A549 (cell line): ENCODE measurements at regions not wholly inside any gene's neighbourhood (a gene's known extent, or its start where the extent isn't known, plus 50 kb on each side); places are given as distances from the start of the nearest gene placed in this dataset.

ENCODE experiments used
- CTCF ChIP-seq: fragments of >200 bp; sonication (Bioruptor Twin); formaldehyde crosslinking; IDR thresholded peaks from 3 replicates; pipeline ENCODE4 v1.5.1; 2016
- EHF ChIP-seq: fragments of 250-450 bp; sonication (Bioruptor Pico); IDR thresholded peaks from 2 replicates; pipeline ENCODE4 v1.5.0; 2020; ENCODE audit warnings: mild to moderate bottlenecking
- EP300 ChIP-seq, 2 experiments: fragments of >200 bp; sonication (Bioruptor Twin); formaldehyde crosslinking; IDR thresholded peaks; 2 replicates in 1 of 2; 3 replicates in 1 of 2; pipeline ENCODE4 v1.6.1; 2016 to 2017
- POLR2A ChIP-seq: IDR thresholded peaks from 2 replicates; pipeline ENCODE4 v1.6.1; 2012; ENCODE audit warnings: mild to moderate bottlenecking, low read length
- RAD21 ChIP-seq, 2 experiments: fragments of >200 bp in 1 of 2; sonication (Bioruptor Twin) in 1 of 2; formaldehyde crosslinking in 1 of 2; IDR thresholded peaks in 1 of 2; conservative IDR thresholded peaks in 1 of 2; 2 replicates in 1 of 2; 3 replicates in 1 of 2; pipeline ENCODE4 v1.6.1; 2012 to 2018; ENCODE audit warnings: inconsistent platforms in 1 of 2
- SMC3 ChIP-seq: fragments of >200 bp; sonication (Bioruptor Twin); formaldehyde crosslinking; IDR thresholded peaks from 3 replicates; pipeline ENCODE4 v1.6.1; 2018; ENCODE audit warnings: inconsistent platforms
- ZFP36 ChIP-seq: fragments of 450-650 bp; IDR thresholded peaks from 2 replicates; pipeline ENCODE4 v1.6.1; 2014; ENCODE audit warnings: borderline replicate concordance; ENCODE audit not compliant: partially characterized antibody
- TF ChIP-seq, protein P1 (sequence below): fragments of 200-600 bp; sonication (generic); IDR thresholded peaks from 2 replicates; pipeline ENCODE4 v1.6.1; 2016; ENCODE audit warnings: antibody characterized with exemption, mild to moderate bottlenecking, moderate library complexity

GRCh38 chr13:76029706-76030105, 393.6 kb downstream of the LMO7 start:
- no peak for TF ChIP-seq POLR2A
- no peak for TF ChIP-seq EP300 (IDR thresholded peaks at IDR 0.05)
- TF ChIP-seq ZFP36: no peak
- TF ChIP-seq, protein P1, sequence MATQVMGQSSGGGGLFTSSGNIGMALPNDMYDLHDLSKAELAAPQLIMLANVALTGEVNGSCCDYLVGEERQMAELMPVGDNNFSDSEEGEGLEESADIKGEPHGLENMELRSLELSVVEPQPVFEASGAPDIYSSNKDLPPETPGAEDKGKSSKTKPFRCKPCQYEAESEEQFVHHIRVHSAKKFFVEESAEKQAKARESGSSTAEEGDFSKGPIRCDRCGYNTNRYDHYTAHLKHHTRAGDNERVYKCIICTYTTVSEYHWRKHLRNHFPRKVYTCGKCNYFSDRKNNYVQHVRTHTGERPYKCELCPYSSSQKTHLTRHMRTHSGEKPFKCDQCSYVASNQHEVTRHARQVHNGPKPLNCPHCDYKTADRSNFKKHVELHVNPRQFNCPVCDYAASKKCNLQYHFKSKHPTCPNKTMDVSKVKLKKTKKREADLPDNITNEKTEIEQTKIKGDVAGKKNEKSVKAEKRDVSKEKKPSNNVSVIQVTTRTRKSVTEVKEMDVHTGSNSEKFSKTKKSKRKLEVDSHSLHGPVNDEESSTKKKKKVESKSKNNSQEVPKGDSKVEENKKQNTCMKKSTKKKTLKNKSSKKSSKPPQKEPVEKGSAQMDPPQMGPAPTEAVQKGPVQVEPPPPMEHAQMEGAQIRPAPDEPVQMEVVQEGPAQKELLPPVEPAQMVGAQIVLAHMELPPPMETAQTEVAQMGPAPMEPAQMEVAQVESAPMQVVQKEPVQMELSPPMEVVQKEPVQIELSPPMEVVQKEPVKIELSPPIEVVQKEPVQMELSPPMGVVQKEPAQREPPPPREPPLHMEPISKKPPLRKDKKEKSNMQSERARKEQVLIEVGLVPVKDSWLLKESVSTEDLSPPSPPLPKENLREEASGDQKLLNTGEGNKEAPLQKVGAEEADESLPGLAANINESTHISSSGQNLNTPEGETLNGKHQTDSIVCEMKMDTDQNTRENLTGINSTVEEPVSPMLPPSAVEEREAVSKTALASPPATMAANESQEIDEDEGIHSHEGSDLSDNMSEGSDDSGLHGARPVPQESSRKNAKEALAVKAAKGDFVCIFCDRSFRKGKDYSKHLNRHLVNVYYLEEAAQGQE: no peak
- TF ChIP-seq SMC3: no peak
- no peak for TF ChIP-seq CTCF
- TF ChIP-seq EHF (CRISPR knock-in tag): no peak
- no peak for TF ChIP-seq RAD21 (conservative IDR thresholded peaks at IDR 0.05 in 1 of 2, IDR thresholded peaks at IDR 0.05 in 1 of 2)
